Neural cell (in vitro differentiated cells): ENCODE measurements at regions not wholly inside any gene's neighbourhood (a gene's known extent, or its start where the extent isn't known, plus 50 kb on each side); places are given as distances from the start of the nearest gene placed in this dataset.

ENCODE experiments used
- H2AFZ ChIP-seq: fragments of 200-600, 300-800 bp; sonication (generic), shearing (Covaris generic); 2 replicates; pipeline ENCODE4 v1.6.0; 2014; ENCODE audit warnings: low read depth, mild to moderate bottlenecking, antibody characterized with exemption, low read length, moderate library complexity
- H3F3A ChIP-seq: fragments of 200-600 bp; shearing (Covaris generic); 2 replicates; pipeline ENCODE4 v1.6.1; 2016; ENCODE audit warnings: mild to moderate bottlenecking, moderate library complexity, mixed read lengths, antibody characterized with exemption, low read length; ENCODE audit not compliant: insufficient read depth, poor library complexity, severe bottlenecking
- H3K27ac ChIP-seq: fragments of 200-600, 300-800 bp; sonication (generic), shearing (Covaris generic); 2 replicates; pipeline ENCODE4 v1.5.1; 2014; ENCODE audit warnings: mild to moderate bottlenecking, low read length, moderate library complexity
- H3K27me3 ChIP-seq: fragments of 300-800, 200-600 bp; sonication (generic), shearing (Covaris generic); 2 replicates; pipeline ENCODE4 v1.6.0; 2014; ENCODE audit warnings: mild to moderate bottlenecking, low read depth, low read length, moderate library complexity; ENCODE audit not compliant: insufficient read depth
- H3K36me3 ChIP-seq: fragments of 300-800, 200-600 bp; sonication (generic), shearing (Covaris generic); 2 replicates; pipeline ENCODE4 v1.5.1; 2014; ENCODE audit warnings: mild to moderate bottlenecking, antibody characterized with exemption, low read length, moderate library complexity; ENCODE audit not compliant: insufficient read depth
- H3K4me2 ChIP-seq: fragments of 300-800, 200-600 bp; sonication (generic), shearing (Covaris generic); 2 replicates; pipeline ENCODE4 v1.6.0; 2014; ENCODE audit warnings: mild to moderate bottlenecking, low read length
- H3K4me3 ChIP-seq: fragments of 300-800, 200-600 bp; sonication (generic), shearing (Covaris generic); 2 replicates; pipeline ENCODE4 v1.5.1; 2014; ENCODE audit warnings: mild to moderate bottlenecking, low read length, moderate library complexity
- H3K79me2 ChIP-seq: fragments of 200-600 bp; shearing (Covaris generic); replicated peaks from 2 replicates; pipeline ENCODE4 v1.6.0; 2014; ENCODE audit warnings: mild to moderate bottlenecking, low read length, moderate library complexity; ENCODE audit not compliant: insufficient read depth
- H3K9ac ChIP-seq: fragments of 300-800, 200-600 bp; sonication (generic), shearing (Covaris generic); 2 replicates; pipeline ENCODE4 v1.6.1; 2016; ENCODE audit warnings: mild to moderate bottlenecking, low read length, mixed read lengths
- H3K9me2 ChIP-seq: fragments of 200-600 bp; shearing (Covaris generic); 2 replicates; pipeline ENCODE4 v1.6.1; 2016; ENCODE audit warnings: mild to moderate bottlenecking, low read length, mixed read lengths; ENCODE audit not compliant: insufficient read depth
- H3K9me3 ChIP-seq: fragments of 200-600, 300-800 bp; sonication (generic), shearing (Covaris generic); 2 replicates; pipeline ENCODE4 v1.6.1; 2016; ENCODE audit warnings: mild to moderate bottlenecking, mixed run types, low read length, moderate library complexity, mixed read lengths
- H4K20me1 ChIP-seq: fragments of 200-600 bp; shearing (Covaris generic); 2 replicates; pipeline ENCODE4 v1.6.1; 2016; ENCODE audit warnings: mild to moderate bottlenecking, mixed run types; ENCODE audit not compliant: insufficient read depth
- CTCF ChIP-seq: fragments of 450-650 bp; IDR thresholded peaks from 2 replicates; pipeline ENCODE4 v1.5.1; 2014; ENCODE audit warnings: antibody characterized with exemption, mild to moderate bottlenecking, moderate library complexity; ENCODE audit not compliant: poor library complexity, severe bottlenecking
- EP300 ChIP-seq: fragments of 450-650 bp; conservative IDR thresholded peaks from 2 replicates; pipeline ENCODE4 v1.6.1; 2014; ENCODE audit warnings: antibody characterized with exemption, mild to moderate bottlenecking, moderate library complexity; ENCODE audit not compliant: poor library complexity, severe bottlenecking
- EZH2 ChIP-seq: fragments of 200-600, 300-800 bp; shearing (Covaris generic), sonication (generic); IDR thresholded peaks from 2 replicates; pipeline ENCODE4 v1.6.1; 2014; ENCODE audit warnings: antibody characterized with exemption, low read length, borderline replicate concordance, mild to moderate bottlenecking; ENCODE audit not compliant: insufficient read depth, poor library complexity, severe bottlenecking
- MXI1 ChIP-seq: fragments of 450-650 bp; conservative IDR thresholded peaks from 2 replicates; pipeline ENCODE4 v1.6.1; 2014; ENCODE audit warnings: antibody characterized with exemption, mild to moderate bottlenecking; ENCODE audit not compliant: poor library complexity, severe bottlenecking
- POLR2AphosphoS5 ChIP-seq: IDR thresholded peaks from 2 replicates; pipeline ENCODE4 v1.6.1; 2012
- RAD21 ChIP-seq: fragments of 450-650 bp; conservative IDR thresholded peaks from 2 replicates; pipeline ENCODE4 v1.6.1; 2014; ENCODE audit warnings: antibody characterized with exemption, mild to moderate bottlenecking, moderate library complexity
- REST ChIP-seq: IDR thresholded peaks from 2 replicates; pipeline ENCODE4 v1.6.1; 2012; ENCODE audit warnings: borderline replicate concordance
- SMC3 ChIP-seq: fragments of 450-650 bp; conservative IDR thresholded peaks from 2 replicates; pipeline ENCODE4 v1.6.1; 2014; ENCODE audit warnings: antibody characterized with exemption, mild to moderate bottlenecking, moderate library complexity; ENCODE audit not compliant: poor library complexity
- TAF1 ChIP-seq: IDR thresholded peaks from 2 replicates; pipeline ENCODE4 v1.6.1; 2012; ENCODE audit warnings: low read depth

DNA sequence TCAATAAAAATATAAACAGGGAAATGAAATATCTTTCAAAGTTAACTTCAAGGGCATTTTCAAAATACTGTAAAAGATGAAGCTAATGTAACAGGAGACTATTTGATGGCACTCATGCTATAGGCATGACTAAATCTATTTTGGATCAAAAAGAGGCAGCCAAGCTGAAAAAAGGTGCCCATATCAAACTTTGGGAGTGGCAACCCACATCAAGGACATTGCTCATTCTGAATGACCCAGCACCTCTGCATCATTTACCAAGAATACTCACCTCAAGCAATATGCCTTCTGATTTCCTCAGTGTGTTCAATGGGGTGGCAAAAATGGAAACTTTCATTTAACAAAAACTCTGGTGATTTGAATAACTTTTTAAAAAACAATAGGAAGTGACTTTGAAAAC lies 853.3 kb downstream of the TLE1 start:
- Histone ChIP-seq H3F3A (no peaks in the 10 kb centered on the region), H3K4me2 (no peak overlapping the region), H3K9ac (no peak overlapping the region), H3K79me2 (no peaks in the 10 kb centered on the region), H3K36me3 (no peaks in the 10 kb centered on the region), H3K4me3 (no peak overlapping the region), H3K27ac (no peak overlapping the region), H2AFZ (no peak overlapping the region), H3K9me2 (no peaks in the 10 kb centered on the region), H3K9me3 (no peaks in the 10 kb centered on the region), H3K27me3 (no peaks in the 10 kb centered on the region), H4K20me1 (no peaks in the 10 kb centered on the region)
- no peak for TF ChIP-seq TAF1
- TF ChIP-seq SMC3 = no peak
- TF ChIP-seq CTCF = no peak
- no peak for TF ChIP-seq EP300

DNA sequence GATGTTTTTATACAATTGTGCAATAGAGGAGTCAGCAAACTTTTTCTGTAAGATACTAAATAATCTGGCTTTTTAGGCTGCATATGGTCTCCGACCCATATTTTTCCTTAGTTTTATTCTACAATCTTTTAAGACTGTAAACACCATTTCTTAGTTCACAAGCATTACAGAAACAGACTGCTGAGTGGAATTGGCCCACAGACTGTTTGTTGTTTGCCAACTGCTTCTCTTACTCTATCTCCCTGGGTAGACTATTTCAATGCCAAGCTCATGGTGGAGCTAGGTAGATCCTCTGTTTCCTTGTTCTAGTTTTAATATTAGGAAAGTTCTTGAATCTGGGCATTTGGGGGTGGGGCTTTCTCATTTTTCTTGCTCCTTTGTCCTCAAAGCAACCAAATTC lies 857.6 kb downstream of the TLE1 start:
- H3K36me3 ChIP-seq = no peaks in the 10 kb centered on the region
- H3K9ac ChIP-seq = no peak overlapping the region
- no peaks in the 10 kb centered on the region for H3F3A ChIP-seq
- no peaks in the 10 kb centered on the region for H3K9me2 ChIP-seq
- H3K27ac ChIP-seq = no peak overlapping the region
- no peaks in the 10 kb centered on the region for H3K79me2 ChIP-seq
- no peak overlapping the region for H3K4me2 ChIP-seq
- H2AFZ ChIP-seq = no peak overlapping the region
- no peak overlapping the region for H3K4me3 ChIP-seq
- no peaks in the 10 kb centered on the region for H3K27me3 ChIP-seq
- no peaks in the 10 kb centered on the region for H4K20me1 ChIP-seq
- H3K9me3 ChIP-seq = no peaks in the 10 kb centered on the region
- TF ChIP-seq MXI1 (no peak), TAF1 (no peak), RAD21 (no peak), SMC3 (no peak), EZH2 (no peak), EP300 (no peak), POLR2AphosphoS5 (no peak), REST (no peak), CTCF (no peak)
